GM19099 (cell line): ENCODE measurements at regions not wholly inside any gene's neighbourhood (a gene's known extent, or its start where the extent isn't known, plus 50 kb on each side); places are given as distances from the start of the nearest gene placed in this dataset.

Source experiments
- POLR2A ChIP-seq: IDR thresholded peaks from 3 replicates; pipeline ENCODE4 v1.6.1; 2011; ENCODE audit warnings: low read depth; ENCODE audit not compliant: insufficient read length; ENCODE audit errors: extremely low read depth

- TF ChIP-seq POLR2A, result no peak
Observed at GRCh38 chrX:39805022-39805421, 292.7 kb downstream of the BCOR start.

- no peak for TF ChIP-seq POLR2A
Observed at GRCh38 chrX:39805825-39806224, 291.9 kb downstream of the BCOR start.

- TF ChIP-seq POLR2A, result no peak
Observed at GRCh38 chrX:39808471-39808917, 289.3 kb downstream of the BCOR start.

GRCh38 chrX:39809331-39809730, 288.4 kb downstream of the BCOR start:
- TF ChIP-seq POLR2A, result no peak

GRCh38 chrX:39810901-39811300, 286.9 kb downstream of the BCOR start:
- TF ChIP-seq POLR2A, result no peak

- TF ChIP-seq POLR2A, result no peak
Observed at GRCh38 chrX:39811376-39811775, 286.4 kb downstream of the BCOR start.

GRCh38 chrX:39813631-39814277, 284.0 kb downstream of the BCOR start:
- TF ChIP-seq POLR2A, result no peak

GRCh38 chrX:39814391-39814790, 283.4 kb downstream of the BCOR start:
- no peak for TF ChIP-seq POLR2A

GRCh38 chrX:39815631-39816030, 282.1 kb downstream of the BCOR start:
- TF ChIP-seq POLR2A, result no peak

GRCh38 chrX:39816871-39817731, 280.7 kb downstream of the BCOR start:
- TF ChIP-seq POLR2A, result no peak

GRCh38 chrX:39817754-39818470, 279.8 kb downstream of the BCOR start:
- no peak for TF ChIP-seq POLR2A

- no peak for TF ChIP-seq POLR2A
Observed at GRCh38 chrX:39818750-39819149, 279.0 kb downstream of the BCOR start.

GRCh38 chrX:39819921-39820849, 277.6 kb downstream of the BCOR start:
- TF ChIP-seq POLR2A, result no peak

GRCh38 chrX:39820938-39821708, 276.6 kb downstream of the BCOR start:
- TF ChIP-seq POLR2A, result no peak
